GM18861 (cell line): ENCODE measurements at regions not wholly inside any gene's neighbourhood (a gene's known extent, or its start where the extent isn't known, plus 50 kb on each side); places are given as distances from the start of the nearest gene placed in this dataset.

ENCODE experiments used
- ATAC-seq: cut with Tn5 transposase; IDR thresholded peaks from one replicate; pipeline ENCODE4 v1.9.1; 2021; ENCODE audit not compliant: unreplicated experiment

DNA sequence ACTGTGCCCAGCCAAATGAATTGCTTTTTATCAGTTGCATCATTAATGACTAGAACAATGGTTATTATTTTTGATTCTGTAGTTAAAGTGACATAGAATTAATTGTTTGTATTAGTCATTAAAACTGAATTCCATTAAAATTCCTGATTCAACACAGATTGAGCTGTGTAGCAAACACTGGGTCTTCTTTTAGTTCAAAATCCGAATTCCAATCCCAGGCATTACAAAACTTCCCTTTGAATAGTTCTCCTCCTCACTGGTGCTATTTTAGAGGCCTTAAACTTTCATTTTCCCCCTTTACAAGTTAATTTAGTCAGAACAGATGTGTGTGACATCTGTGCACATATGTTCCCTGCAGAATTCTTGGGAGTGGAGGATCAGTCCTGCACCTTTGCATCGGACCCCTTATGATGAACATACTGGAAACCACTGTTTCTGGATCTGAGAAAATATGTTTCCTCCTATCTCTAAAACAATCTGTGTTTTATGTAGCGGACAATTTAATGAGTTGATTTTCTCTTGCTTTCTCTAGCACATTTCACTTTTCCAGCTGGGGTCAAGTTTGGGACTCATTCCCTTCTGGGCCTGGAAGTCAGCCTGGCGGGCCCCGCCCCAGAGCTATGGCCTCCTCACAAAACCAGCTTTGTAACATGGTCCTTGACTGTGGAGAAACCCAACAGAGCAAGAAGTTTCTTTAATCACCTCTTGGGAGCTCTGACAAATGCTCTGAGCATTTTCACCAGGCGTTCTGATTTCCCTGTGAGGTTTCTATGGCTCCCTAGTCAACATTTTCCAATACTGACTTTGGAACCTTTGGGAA is 87.9 kb upstream of the MAMDC2 start:
- ATAC-seq = no peak

DNA sequence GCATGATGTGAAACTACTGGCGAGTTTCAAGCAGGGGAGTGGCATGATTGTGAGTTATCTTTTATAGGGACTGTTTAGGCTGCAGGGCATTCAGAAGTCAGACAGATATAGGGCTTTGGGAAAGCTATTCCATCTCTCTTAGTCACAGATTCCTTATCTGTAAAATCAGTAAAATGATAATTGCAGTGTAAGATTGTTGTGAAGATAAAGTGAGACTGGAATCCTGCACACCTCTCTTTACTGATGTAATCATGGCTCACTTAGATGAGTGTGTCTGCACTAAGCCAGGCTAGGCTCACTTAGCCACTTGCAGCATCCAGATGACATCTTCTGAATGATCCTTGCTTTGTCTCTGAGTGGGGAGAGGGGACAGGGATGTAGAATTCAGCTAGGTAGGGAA is 81.8 kb upstream of the MAMDC2 start:
- no peak for ATAC-seq

GRCh38 chr9:69963803-69964202 is 79.8 kb upstream of the MAMDC2 start:
- ATAC-seq = no peak

- ATAC-seq = no peak
These were observed 79.2 kb upstream of the MAMDC2 start for GRCh38 chr9:69964446-69964845.

DNA sequence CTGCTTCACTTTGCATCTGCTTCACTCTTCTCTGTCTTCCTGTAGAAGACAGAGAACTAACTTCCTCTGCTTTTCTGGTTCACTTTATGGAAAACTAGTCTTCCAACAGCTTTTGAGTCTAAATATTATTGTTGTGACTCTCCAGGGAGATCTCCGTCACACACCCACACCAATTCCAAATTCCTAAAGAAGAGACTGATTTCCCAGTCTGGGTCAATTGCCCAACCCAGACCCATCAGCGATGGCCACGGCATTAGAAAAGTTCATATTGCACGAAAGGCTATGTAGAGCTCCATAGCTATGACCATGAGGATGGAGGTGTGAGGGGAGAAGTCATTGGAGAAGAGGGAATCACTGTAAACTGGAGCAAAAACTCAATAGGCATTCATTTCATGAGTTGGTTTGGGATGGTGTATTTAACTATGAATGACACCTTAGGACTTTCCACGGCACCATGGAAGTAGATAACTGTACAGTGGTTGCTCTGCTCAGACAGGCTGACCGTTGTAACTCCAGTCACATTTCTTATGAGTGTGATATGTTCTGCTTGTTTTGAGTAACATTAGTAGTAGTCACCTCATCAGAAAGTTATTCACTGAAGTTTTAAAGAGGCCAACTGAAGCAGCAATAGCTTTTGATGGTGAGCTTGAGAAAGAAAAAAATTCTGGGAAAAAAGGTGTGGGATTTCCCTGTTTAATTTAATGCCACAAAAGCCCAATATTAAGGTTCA is 78.1 kb upstream of the MAMDC2 start:
- no peak for ATAC-seq

DNA sequence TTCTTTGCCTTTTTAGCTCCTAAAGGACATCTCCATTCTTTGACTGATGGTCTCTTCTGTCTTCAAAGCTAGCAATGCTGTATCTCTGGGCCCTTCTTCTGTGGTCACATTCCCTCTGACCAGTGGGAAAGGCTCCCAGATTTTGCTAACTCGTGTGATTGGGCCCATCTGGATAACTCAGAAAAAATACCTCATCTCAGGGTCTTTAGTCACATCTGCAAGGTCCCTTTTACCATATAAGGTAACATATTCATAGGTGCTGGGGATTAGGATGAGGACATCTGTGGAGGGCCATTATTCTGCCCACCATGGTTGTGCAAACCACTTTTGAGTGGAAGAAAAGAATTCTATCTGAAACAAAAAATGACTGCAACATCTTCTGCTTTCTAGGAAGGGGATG is 76.3 kb upstream of the MAMDC2 start:
- ATAC-seq = no peak

GRCh38 chr9:69970001-69970533 is 73.6 kb upstream of the MAMDC2 start:
- no peak for ATAC-seq

GRCh38 chr9:69971643-69972449 is 71.8 kb upstream of the MAMDC2 start:
- peak; percentile 70 for ATAC-seq

DNA sequence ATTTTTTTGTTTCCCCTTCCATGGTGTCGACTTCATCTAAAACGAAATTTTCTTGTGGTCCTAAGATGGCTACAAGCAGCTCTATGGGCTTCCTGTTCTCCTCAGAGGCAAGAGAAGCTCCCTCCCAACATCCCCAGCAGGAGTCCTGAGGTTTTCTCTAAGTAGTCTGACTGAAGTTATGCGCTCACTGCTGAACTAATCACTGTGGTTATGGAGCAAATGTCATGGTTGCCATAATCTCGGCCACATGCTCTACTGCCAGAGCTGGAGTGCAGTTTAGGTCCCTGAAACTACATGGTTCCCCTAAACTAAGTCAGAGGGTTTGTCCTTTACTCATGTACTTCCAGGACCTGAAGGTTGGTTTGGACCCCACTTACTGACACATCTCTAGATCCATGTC is 68.0 kb upstream of the MAMDC2 start:
- no peak for ATAC-seq

DNA sequence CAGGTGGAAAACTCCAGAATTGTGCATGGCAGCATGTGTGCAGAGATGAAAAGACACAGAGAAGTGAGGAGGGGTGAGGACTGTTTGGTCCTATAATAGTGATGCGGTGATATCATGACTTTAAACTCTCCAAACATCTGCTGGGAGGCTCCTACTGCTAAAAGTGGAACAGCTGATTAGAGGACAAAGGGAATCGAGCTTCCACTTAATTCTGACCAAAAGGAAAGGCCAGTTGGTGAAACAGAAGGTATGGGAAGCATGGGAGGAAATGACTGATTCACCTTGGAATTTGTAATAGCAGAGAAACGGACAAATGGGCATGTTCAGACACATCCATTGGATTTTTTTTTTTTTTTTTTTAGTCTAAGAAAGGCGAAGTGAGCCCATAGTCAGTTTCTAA is 67.5 kb upstream of the MAMDC2 start:
- ATAC-seq = no peak

- no peak for ATAC-seq
These were observed 63.6 kb upstream of the MAMDC2 start for GRCh38 chr9:69980041-69980440.

GRCh38 chr9:69980591-69980990 is 63.1 kb upstream of the MAMDC2 start:
- no peak for ATAC-seq

GRCh38 chr9:69981686-69982445 is 61.8 kb upstream of the MAMDC2 start:
- no peak for ATAC-seq

GRCh38 chr9:69984831-69985230 is 58.8 kb upstream of the MAMDC2 start:
- ATAC-seq = no peak

DNA sequence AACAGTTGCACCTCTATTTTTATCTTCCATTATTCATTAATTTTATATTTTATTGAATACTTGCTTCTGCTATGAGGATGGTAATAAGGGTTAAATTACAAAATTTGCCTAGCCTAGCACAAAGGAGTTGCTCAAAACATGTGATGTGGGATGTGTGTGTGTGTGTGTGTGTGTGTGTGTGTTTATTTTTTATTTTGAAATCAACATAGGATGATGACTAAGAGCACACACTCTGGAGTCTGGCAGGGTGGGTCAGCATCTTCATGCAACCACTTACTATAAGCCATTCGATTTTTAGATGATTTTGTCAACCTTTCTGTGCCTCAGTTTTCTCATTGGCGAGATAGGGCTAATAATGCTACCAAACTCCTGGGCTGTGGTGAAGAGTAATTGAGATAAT is 57.7 kb upstream of the MAMDC2 start:
- ATAC-seq = no peak

DNA sequence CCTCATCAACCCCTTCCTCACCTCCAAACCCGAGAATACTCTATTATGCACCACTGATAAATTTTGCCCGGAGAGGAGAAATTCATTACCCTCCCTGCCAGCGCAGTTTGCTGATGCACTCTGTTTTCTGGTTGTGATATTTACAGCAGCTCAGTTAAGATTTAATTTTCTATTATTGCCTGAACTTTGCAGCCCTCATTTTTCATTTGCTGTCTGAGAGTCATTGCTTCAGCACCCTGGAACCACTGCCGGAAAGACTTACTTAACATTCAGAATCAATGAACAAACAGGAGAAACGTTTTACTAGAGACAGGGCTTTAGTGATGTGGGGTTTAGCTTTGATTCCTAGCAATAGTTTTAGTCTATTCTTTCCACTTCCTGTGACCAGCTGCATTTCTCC is 56.7 kb upstream of the MAMDC2 start:
- no peak for ATAC-seq

- ATAC-seq = no peak
These were observed 56.2 kb upstream of the MAMDC2 start for GRCh38 chr9:69987457-69987856.

DNA sequence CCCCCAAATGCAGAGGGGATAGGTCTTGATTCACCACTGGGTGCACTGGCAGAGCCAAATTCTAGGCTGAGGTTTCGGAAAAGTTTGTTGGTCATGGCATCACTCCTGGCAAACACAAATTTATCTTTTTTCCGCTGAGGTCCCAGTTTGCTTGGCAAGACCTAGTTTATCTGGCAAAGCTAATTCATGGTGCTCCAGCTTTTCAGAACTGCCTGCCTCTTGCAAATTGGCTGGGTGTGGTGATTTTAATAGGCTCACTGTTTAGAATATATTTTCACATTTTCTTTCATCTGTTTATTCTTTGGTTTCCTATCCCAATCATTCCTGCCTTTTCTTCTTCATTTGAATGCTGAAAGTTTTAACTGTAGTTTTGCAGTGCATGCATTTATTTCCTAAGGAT is 50.5 kb upstream of the MAMDC2 start:
- ATAC-seq = no peak
